HG03139 (cell line): ENCODE measurements at regions not wholly inside any gene's neighbourhood (a gene's known extent, or its start where the extent isn't known, plus 50 kb on each side); places are given as distances from the start of the nearest gene placed in this dataset.
"Not testable (repeated sequence)": the region's sequence is repeated elsewhere in the genome, so short reads cannot be mapped to it uniquely, and the experiment has no call there.

Experiments used
- ATAC-seq: cut with Tn5 transposase; IDR thresholded peaks from one replicate; pipeline ENCODE4 v1.9.1; 2021; ENCODE audit not compliant: unreplicated experiment

DNA sequence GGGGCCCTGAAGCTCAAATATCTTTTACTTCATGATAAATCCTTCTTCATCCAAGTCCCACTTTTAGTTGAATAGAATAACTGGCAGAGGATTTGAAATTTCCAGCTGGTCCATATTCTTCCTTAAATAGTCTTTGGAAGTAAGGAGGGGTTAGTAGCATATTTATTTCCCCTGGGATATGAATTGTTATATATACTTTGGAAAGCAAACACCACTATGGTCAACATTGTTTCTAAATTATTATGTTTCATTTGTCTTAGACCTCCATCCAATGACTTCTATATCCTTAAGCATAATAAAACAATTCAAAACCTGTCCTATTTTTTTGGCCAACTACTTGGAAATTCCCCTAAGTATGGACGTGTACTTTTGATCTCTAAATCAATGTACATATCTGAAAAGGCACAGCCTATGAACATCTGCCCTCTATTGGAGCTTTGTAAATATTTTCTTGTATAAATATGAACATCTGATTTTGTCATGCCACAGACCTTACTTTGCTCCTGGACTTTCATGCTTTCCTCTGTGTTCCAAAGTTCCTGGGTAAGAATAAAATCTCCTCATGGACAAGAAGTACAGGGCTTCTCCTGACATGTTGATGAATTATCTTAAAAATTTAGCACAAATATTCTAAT, 1212.0 kb downstream of the GALC start:
- ATAC-seq, result no peak

DNA sequence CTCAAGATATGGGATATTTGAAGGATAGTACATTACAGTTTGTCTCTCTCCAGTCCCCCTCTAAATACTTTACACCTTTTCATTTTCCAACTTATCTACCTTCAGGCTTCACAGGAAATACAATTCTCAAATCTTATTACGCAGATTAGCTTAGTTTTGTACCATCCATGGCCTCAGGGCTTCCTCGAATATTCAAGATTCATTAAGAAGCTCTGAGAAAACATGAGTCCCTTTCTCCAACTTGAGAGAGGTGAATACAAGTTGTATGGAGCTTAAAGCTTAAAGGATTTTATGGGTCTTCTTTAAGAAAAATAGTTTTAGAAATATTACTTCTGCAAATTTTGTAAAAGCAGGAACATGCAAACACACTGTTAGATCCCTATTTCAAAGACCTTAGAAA, 1212.5 kb downstream of the GALC start:
- ATAC-seq, result no peak

DNA sequence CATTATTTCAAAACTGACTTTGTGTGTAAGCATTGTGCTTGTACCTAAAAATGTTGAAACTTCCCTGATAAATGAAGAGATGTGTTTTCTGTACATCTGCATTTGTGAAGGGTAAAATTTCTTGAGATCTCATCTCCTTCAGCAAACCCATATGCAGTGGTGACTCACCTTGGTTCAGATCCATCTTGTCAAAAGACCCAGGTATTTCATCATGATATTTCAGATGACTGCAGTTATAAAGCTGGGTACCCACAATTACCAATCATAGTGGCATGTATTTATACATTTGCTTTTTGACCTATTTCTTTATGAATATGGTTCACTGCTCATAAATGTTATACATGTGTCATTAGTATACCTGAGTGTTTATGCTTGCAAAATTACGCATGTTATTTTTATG, 1213.6 kb downstream of the GALC start:
- no peak for ATAC-seq

DNA sequence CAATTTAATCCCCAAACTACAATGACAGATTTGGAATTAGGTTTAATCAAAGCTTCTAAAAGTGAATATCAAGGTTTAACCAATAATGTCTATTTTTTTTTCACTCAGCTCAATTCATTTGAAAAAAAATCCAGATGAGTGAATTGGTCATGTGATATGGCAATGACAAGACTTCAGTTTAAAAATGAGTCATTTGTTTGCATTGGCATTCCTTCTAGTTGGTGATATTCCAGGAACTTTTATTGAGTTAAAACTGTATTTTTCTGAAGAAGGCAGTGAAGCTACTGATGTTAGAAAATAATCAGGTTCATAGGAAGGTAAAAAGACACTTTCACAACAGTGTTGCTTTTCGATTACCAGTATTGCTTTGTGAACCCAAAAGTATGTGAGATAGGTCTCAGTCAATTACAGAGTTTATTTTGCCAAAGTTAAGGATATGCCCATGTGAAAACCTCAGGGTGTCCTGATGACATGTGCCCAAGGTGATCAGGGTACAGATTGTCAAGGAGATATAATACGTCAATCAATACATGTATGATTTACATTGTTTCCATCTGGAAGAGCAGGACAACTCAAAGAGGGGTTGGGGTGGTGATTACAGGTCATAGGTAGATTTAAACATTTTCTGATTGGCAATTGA, 1214.9 kb downstream of the GALC start:
- ATAC-seq, result no peak

DNA sequence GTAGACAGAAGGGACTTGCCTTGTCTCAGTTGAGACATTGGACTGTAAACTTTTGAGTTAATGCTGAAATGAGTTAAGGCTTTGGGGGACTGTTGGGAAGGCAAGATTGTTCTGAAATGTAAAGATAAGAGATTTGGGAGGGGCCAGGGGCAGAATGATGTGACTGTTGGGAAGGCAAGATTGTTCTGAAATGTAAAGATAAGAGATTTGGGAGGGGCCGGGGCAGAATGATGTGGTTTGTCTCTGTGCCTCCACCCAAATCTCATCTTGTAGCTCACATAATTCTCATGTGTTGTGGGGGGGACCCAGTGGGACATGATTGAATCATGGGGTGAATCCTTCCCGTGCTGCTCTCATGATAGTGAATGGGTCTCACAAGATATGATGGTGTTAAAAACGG, 1217.1 kb downstream of the GALC start:
- not testable (repeated sequence) for ATAC-seq

DNA sequence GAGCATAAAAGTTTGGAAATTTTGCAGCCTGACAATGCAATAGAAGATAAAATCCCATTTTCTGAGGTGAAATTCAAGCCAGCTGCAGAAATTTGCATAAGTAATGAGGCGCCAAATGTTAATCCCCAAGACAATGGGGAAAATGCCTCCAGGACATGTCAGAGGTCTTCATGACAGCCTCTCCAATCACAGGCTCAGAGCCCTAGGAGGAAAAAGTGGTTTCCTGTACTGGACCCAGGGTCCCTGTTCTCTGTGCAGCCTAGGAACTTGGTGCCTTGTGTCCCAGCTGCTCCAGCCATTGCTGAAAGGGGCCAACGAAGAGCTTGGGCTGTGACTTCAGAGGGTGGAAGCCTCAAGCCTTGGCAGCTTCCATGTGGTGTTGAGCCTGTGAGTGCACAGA, 1218.1 kb downstream of the GALC start:
- no peak for ATAC-seq

DNA sequence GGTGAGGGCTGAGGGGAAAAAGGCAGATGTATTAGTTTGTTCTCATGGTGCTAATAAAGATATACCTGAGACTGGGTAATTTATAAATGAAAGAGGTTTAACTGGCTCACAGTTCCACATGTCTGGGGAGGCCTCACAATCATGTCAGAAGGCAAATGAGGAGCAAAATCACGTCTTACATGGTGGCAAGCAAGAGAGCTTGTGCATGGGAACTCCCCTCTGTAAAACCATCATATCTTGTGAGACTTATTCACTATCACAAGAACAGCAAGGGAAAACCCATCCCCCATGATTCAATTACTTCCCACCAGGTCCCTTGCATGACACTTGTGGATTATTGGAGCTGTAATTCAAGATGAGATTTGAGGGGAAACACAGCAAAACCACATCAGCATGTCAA, 1220.9 kb downstream of the GALC start:
- ATAC-seq, result no peak

DNA sequence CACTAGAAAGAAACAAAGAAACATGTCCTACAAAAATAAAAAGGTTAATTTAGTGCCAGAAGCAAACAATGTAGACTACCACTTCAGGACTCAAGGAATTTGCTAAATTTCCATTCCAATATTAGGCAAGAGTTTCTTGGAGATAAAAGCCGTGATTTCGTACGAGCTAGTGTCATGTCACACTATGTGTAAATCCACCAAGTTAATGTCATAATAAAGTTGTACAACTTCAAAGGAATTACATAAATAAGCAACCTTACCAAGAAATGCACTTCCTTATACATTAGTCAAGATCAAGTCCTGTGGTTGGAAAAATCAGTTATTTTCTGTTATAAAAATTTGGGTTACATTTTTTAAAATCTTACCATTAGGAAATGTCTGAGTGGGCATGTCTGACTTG, 1222.8 kb downstream of the GALC start:
- ATAC-seq, result no peak

DNA sequence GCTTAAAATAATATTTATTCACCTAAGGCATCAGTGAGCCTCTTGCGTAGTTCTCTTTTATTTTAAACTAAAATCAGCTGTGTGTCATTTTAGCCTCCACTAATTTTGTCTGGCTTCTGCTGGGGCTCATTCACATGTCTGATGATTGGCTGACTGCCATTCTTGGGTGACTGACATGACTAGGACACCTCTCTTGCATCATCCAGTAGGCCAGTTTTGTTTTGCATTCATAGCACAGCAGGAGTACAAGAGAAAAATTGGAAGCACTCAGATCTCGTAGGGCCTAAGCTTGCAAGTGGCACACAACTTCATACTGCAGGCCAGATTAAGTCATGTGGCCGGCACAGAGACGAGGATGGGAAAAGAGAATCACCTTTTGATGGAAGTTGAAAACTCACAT, 1226.5 kb downstream of the GALC start:
- no peak for ATAC-seq

DNA sequence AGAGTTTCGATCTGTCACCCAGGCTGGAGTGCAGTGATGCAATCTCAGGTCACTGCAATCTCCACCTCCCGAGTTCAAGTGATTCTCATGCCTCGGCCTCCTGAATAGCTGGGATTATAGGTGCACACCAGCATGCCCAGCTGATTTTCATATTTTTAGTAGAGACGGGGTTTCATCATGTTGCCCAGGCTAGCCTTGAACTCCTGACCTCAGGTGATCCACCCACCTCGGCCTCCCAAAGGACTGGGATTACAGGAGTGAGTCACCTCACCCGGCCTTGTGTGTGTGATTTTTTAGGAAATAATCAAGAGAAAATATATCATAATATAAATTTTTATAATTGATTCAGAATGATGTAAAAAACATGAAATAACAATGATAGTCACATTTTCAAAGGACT, 1231.4 kb downstream of the GALC start:
- ATAC-seq, result no peak

DNA sequence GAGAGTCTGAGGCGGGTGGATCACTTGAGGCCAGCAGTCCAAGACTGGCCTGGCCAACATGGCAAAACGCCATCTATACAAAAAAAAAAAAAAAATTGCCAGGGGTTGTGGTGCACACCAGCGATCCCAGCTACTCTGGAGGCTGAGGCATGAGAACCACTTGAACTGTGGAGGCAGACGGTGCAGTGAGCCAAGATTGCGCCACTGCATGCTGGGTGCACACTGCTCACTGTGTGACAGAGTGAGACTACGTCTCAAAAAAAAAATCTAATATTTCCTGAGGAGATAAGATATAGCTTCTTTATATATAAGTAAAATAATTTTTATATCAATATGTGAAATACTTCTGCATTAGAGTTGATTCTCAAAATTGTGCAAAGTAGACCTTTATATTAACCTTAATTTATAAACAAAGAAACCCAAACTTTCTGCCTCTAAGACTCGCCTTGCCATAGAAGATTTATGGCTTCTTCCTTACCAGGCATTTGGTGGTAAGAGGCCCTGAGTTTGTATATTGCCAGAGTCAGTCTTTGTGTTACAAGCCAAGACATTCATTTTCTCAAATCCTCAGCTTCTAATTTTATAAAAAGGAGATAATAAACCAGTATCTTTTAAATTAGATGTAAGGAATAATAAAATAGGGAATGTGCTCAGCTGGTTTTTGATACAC, 1226.7 kb downstream of the FLRT2 start:
- ATAC-seq, result no peak

DNA sequence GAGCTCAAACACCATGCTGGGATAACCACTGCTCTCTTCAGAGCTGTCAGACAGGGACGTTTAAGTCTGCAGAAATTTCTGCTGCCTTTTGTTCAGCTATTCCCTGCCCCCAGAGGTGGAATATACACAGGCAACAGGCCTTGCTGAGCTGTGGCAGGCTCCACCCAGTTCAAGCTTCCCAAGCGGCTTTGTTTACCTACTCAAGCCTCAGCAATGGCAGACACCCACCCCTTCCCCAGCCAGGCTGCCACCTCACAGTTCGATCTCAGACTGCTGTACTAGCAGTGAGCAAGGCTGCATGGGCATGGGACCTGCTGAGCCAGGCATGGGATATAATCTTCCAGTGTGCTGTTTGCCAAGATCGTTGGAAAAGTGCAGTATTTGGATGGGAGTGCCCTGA, 1220.5 kb downstream of the FLRT2 start:
- not testable (repeated sequence) for ATAC-seq

DNA sequence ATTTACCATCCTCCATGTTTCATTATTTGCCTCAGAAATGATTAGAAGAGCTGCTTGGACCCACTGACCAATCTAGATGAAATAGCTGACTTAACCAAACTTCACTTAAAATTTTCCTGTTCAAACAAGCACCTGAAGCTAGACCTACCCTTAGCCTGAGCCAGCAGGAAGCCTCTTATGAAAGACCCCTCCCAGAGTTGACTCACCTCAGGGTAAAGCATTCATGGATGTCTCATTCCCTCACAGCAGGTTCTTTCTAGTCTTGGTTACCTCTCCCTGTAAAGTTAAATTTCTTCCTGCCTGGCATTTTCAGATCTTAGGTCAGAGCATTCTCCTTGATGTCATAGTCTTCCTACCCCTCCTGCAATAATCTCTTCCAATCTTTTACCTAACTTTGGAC, 1209.8 kb downstream of the FLRT2 start:
- ATAC-seq, result no peak

DNA sequence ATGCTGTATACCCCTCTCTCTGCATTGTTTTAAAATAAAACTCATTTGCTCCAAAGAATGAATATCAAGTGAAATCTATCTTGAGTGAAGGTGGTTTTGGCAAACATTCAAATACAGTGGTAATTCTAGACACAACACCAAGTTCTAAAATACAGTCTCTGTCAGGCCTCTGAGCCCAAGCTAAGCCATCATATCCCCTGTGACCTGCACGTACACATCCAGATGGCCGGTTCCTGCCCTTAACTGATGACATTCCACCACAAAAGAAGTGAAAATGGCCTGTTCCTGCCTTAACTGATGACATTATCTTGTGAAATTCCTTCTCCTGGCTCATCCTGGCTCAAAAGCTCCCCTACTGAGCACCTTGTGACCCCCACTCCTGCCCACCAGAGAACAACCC, 1201.5 kb downstream of the FLRT2 start:
- ATAC-seq, result not testable (repeated sequence)

DNA sequence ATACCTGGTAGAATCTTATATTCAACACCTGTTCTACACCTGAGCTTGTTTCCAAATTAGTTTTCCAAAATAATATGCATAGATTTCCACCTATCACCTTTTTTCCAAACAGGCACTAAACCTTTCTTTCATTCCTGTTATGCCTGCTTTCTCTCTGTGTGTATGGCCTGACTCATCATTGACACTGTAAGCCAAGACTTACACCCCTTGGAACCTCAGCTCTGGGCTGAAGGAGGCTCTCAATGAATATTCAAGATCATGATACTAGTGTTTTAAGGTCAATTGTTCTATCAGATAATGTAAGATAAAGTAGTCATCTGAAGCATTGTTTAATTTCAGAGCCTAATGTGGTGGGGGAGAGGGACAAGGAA, 1193.3 kb downstream of the FLRT2 start:
- ATAC-seq, result no peak

DNA sequence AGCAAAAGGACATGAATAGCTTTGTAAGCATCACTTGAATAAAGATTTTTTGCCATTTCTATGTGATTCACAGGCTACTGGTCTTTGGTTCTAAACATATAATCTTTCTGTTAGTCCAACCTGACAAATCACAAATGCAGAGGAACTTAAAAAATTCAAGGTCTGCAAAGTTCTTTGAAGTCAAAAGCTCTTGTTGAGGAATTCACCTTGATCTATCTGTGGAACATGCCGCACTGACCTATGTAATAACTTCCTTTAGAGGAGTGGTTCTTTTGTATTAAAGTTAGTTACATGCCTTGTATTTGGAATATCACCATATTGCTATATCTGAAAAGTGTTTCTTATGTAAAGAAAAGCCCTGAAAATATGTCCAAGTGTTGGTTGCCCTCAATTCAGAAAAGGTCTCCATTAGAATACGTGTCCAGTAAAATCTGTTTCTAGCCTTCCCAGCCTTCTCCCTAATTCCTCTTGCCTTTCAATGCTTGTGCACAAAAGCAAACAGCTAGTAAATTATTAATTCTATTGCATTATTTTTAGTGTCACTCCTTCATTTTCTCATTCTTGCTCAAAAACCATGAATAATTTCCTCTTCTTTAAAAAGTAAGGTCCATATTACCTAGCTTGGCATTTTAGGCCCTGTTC, 1192.8 kb downstream of the FLRT2 start:
- ATAC-seq, result no peak

DNA sequence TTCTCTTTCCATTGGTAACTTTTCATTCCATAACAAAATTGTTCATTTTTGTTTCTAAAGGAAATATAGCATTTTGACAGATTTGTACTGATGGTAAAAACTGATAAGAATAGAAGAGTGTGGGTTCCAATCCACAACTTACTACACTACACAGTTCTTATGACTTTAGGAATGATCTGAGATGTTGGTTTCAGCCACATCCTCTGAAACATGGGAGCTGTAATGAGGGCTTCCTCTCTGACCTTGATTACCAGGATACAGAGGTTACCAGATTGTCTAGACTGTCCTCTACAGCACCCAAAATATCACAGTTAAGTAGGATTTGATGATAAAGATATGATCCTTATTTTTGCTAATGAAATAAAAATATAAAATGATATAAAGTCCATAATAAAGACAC, 1184.6 kb downstream of the FLRT2 start:
- ATAC-seq, result no peak

DNA sequence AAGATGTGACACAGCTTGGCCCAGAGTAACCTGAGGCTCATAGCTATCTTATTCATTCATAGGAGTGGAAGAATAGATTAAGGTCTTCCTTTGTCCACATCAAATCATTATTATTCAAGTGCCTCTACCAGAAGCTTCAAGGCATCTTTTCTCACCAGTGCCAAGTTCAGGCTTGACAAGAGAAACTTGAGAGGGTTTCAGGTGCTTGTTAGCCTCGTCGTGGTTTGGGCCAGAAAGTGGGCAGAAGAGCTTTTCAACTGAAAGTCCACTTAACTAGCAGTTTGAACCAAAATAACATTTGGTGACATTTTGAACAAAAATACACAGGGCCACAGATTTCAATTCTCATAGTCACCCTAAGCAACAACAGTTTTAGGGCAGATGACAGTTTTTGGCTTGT, 1184.2 kb downstream of the FLRT2 start:
- ATAC-seq, result no peak

DNA sequence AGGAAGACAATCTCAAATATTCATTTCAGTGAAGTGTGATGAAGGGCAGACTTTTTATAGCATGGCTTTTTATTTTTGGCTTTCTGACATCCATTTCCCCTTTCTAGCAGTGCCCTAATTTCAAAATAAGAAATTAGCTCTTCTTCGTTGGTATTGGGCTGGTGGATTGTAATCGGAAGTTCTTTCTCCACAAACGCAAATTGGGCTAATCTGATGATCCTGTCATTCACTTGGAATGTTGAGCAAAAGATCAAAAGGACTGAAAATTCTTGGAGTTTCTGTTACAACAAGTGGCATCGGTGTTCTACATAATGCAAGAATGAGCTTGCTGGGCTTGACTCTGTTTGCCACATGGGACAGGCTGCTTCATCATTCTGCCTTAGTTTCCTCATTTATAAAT, 1182.8 kb downstream of the FLRT2 start:
- ATAC-seq, result no peak

DNA sequence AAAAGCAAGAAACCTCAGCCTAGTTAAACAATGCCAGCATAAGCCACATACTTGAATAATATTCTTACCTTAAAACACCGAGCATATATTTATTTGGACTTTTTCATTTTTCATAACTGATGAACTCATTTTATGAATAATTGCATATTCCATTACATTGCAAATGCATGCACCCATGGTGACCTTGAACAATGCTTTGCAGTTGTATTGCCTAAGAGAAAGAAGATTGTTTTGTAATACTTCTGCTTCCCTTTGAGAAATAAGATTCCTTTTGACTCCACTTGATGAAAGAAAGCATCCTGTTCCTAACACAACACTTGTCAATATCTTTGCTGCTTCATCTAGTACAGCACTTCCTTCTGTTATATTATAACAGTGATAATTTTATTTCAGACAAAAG, 1182.2 kb downstream of the FLRT2 start:
- no peak for ATAC-seq

DNA sequence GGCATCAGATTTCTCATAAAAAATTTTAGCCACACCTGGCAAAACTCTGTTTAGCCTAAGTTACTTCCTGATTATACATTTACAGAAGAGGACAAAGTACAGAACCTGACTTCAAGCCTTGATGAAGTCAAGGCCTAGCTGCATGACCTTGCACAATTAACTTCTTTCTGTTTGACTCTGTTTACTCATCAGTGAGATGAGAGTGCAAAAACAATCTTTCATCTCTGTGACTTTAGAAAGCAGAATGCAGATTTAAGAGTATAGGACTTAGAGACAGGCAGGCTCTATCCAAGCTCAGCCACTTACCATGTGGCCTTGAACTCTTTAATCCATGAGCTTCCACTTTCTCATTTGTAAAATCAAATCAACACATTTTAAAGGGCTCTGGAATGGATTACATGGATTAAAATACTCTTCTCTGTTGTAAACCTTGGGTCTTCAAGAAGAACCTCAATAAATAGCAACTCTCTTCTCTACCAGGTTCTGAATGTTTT, 1178.9 kb downstream of the FLRT2 start:
- ATAC-seq, result no peak

DNA sequence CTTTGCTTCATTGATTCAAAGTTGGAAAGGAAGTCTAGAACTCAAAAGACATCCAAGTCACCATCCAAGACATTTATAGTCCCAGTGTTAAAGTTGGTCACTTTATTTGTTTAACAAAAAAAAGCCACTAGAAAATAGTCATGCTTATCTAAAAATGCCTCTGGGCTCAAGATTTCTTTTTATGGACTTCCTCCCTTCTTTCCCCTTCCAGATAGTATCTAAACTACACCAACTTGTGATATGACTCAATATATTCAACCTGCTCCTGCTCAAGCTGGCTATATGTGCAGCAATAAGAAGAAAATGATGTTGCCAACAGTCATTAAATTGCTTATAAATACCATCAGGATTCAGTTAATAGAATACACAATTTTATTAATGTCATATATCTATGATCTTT, 1177.1 kb downstream of the FLRT2 start:
- no peak for ATAC-seq
